D721Med (cell line): ENCODE measurements at regions not wholly inside any gene's neighbourhood (a gene's known extent, or its start where the extent isn't known, plus 50 kb on each side); places are given as distances from the start of the nearest gene placed in this dataset.
"Not testable (repeated sequence)": the region's sequence is repeated elsewhere in the genome, so short reads cannot be mapped to it uniquely, and the experiment has no call there.

Experiments
- DNase-seq: peaks from one replicate; pipeline ENCODE4 v3.0.0; 2011; ENCODE audit warnings: low spot score; ENCODE audit not compliant: insufficient read length
- FAIRE-seq: peaks from 2 replicates; lab custom pipeline; 2011; peaks lifted over from hg19 to GRCh38; lab: Jason Lieb, UNC
- CTCF ChIP-seq: IDR thresholded peaks from 2 replicates; pipeline ENCODE4 v1.5.1; 2012; ENCODE audit warnings: mild to moderate bottlenecking, control low read depth; ENCODE audit not compliant: insufficient read depth; ENCODE audit errors: missing control alignments

GRCh38 chr3:144818973-144819372 lies 847.4 kb downstream of the DIPK2A start:
- DNase-seq = no peak
- TF ChIP-seq CTCF = no peak
- FAIRE-seq = no peak

GRCh38 chr3:144820232-144820631 lies 848.6 kb downstream of the DIPK2A start:
- not testable (repeated sequence) for DNase-seq, FAIRE-seq

GRCh38 chr3:144820726-144821125 lies 849.1 kb downstream of the DIPK2A start:
- no peak for TF ChIP-seq CTCF
- peak; percentile 84 for FAIRE-seq
- no peak for DNase-seq

GRCh38 chr3:144821583-144821982 lies 850.0 kb downstream of the DIPK2A start:
- no peak for DNase-seq
- FAIRE-seq = no peak
- TF ChIP-seq CTCF = no peak

- FAIRE-seq = no peak
- no peak for DNase-seq
- no peak for TF ChIP-seq CTCF
These were observed 851.0 kb downstream of the DIPK2A start for GRCh38 chr3:144822671-144823070.

GRCh38 chr3:144831955-144832716 lies 860.5 kb downstream of the DIPK2A start:
- TF ChIP-seq CTCF = no peak
- no peak for FAIRE-seq
- DNase-seq = no peak

- no peak for DNase-seq
- TF ChIP-seq CTCF = no peak
- no peak for FAIRE-seq
These were observed 868.4 kb downstream of the DIPK2A start for GRCh38 chr3:144839991-144840390.
